K562 (cell line): ENCODE measurements at regions not wholly inside any gene's neighbourhood (a gene's known extent, or its start where the extent isn't known, plus 50 kb on each side); places are given as distances from the start of the nearest gene placed in this dataset.

Experiments
- ATAC-seq: fragments of 200-7000 bp; cut with Tn5 transposase; 3 replicates; pipeline ENCODE4 v1.9.1; 2020; ENCODE audit warnings: moderate library complexity
- BruUV-seq: library from RNA; stranded (reverse); fragments of 400-500 nt; replicated peaks from 2 replicates; lab custom pipeline; 2021; lab: Mats Ljungman, UMichigan
- CTCF ChIA-PET: fragments of 300-600 bp; formaldehyde crosslinking; extraction: SDS; loops from one replicate; lab custom pipeline; 2021; ENCODE audit warnings: low intra/inter-chr PET ratio; lab: Yijun Ruan, JAX
- POLR2A ChIA-PET: fragments of 300-600, 350-650 bp; sonication (Branson Sonifier 250); formaldehyde crosslinking; extraction: SDS; loops from one replicate; lab custom pipeline; 2021; ENCODE audit warnings: antibody characterized with exemption, inconsistent platforms; lab: Yijun Ruan, JAX
- DNase-seq, 4 experiments: peaks; one replicate each; pipeline versions ENCODE4 v3.0.0 to v3.0.0-alpha.2; 2011 to 2018; ENCODE audit warnings: low spot score in 3 of 4, mixed read lengths in 3 of 4; ENCODE audit errors: extremely low read depth in 1 of 4
- FAIRE-seq: peaks from 2 replicates; lab custom pipeline; 2011; peaks lifted over from hg19 to GRCh38; lab: Jason Lieb, UNC
- H2AFZ ChIP-seq: 2 replicates; pipeline ENCODE4 v1.6.0; 2011; ENCODE audit warnings: low read depth, low read length, control low read depth, inconsistent platforms
- H3K27ac ChIP-seq: fragments of 200-600 bp; 3 replicates; pipeline ENCODE4 v1.8.0; 2011; ENCODE audit warnings: low read depth, mild to moderate bottlenecking, control low read depth, inconsistent platforms, low read length, moderate library complexity, mixed read lengths; ENCODE audit errors: extremely low read depth
- H3K27me3 ChIP-seq, 2 experiments: fragments of 300-600 bp in 1 of 2; 2 replicates in 1 of 2; 3 replicates in 1 of 2; pipeline versions ENCODE4 v1.6.0 to v1.8.0; 2011; ENCODE audit warnings: inconsistent platforms in 2 of 2, low read length in 2 of 2, mild to moderate bottlenecking in 1 of 2, mixed read lengths in 1 of 2, moderate library complexity in 1 of 2; ENCODE audit not compliant: control insufficient read depth in 2 of 2, insufficient read depth in 2 of 2
- H3K36me3 ChIP-seq: fragments of 300-600 bp; 3 replicates; pipeline ENCODE4 v1.8.0; 2011; ENCODE audit warnings: mild to moderate bottlenecking, low read length, inconsistent platforms; ENCODE audit not compliant: control insufficient read depth, insufficient read depth
- H3K4me1 ChIP-seq, 2 experiments: fragments of 200-600 bp in 1 of 2; replicated peaks in 1 of 2; 2 replicates in 1 of 2; 3 replicates in 1 of 2; pipeline versions ENCODE4 v1.5.1 to v1.8.0; 2011; ENCODE audit warnings: inconsistent platforms in 2 of 2, low read length in 2 of 2, mild to moderate bottlenecking in 1 of 2, mixed read lengths in 1 of 2, moderate library complexity in 1 of 2; ENCODE audit not compliant: control insufficient read depth in 2 of 2, insufficient read depth in 2 of 2
- H3K4me2 ChIP-seq: 2 replicates; pipeline ENCODE4 v1.6.1; 2011; ENCODE audit warnings: low read length, control low read depth, inconsistent platforms, mixed read lengths; ENCODE audit not compliant: insufficient read depth
- H3K4me3 ChIP-seq: fragments of 200-600 bp; sonication (generic), shearing (Covaris generic); 2 replicates; pipeline ENCODE4 v1.5.1; 2016; ENCODE audit warnings: control low read depth, inconsistent platforms
- H3K79me2 ChIP-seq: fragments of 200-600 bp; 3 replicates; pipeline ENCODE4 v1.8.0; 2011; ENCODE audit warnings: low read length, inconsistent platforms; ENCODE audit not compliant: control insufficient read depth, insufficient read depth
- H3K9ac ChIP-seq, 2 experiments: 2 replicates each; pipeline versions ENCODE4 v1.6.0 to v1.6.1; 2011; ENCODE audit warnings: low read depth in 2 of 2, low read length in 2 of 2, control low read depth in 1 of 2, inconsistent platforms in 1 of 2, mild to moderate bottlenecking in 1 of 2, mixed read lengths in 1 of 2; ENCODE audit not compliant: insufficient read depth in 1 of 2
- H3K9me1 ChIP-seq: one replicate; pipeline ENCODE4 v1.6.0; 2011; ENCODE audit warnings: inconsistent platforms, mild to moderate bottlenecking, low read length, moderate library complexity; ENCODE audit not compliant: control insufficient read depth, insufficient read depth
- H3K9me3 ChIP-seq: replicated peaks from 2 replicates; pipeline ENCODE4 v1.5.1; 2011; ENCODE audit warnings: low read depth, low read length, inconsistent platforms; ENCODE audit not compliant: control insufficient read depth, insufficient read depth
- H4K20me1 ChIP-seq: replicated peaks from 2 replicates; pipeline ENCODE4 v1.6.1; 2011; ENCODE audit warnings: low read length, inconsistent platforms, mixed read lengths; ENCODE audit not compliant: control insufficient read depth, insufficient read depth
- GTF2F1 ChIP-seq: IDR thresholded peaks from 2 replicates; pipeline ENCODE4 v1.6.1; 2011; ENCODE audit warnings: low read depth, low read length, improper control_type of control experiment
- KAT2B ChIP-seq: IDR thresholded peaks from one replicate; pipeline ENCODE4 v1.6.1; 2012; ENCODE audit warnings: low read depth, mild to moderate bottlenecking, control low read depth, inconsistent platforms, low read length, moderate library complexity
- NR2F6 ChIP-seq: fragments of 450-650 bp; formaldehyde crosslinking; IDR thresholded peaks from 2 replicates; pipeline ENCODE4 v1.4.0; 2020; ENCODE audit warnings: mild to moderate bottlenecking
- RBM17 ChIP-seq: fragments of 200-400 bp; formaldehyde crosslinking; IDR thresholded peaks from 2 replicates; pipeline ENCODE4 v1.6.1; 2017; ENCODE audit warnings: low read depth, mild to moderate bottlenecking, low read length, borderline replicate concordance
- SAFB ChIP-seq: fragments of 200-400 bp; formaldehyde crosslinking; IDR thresholded peaks from 2 replicates; pipeline ENCODE4 v1.6.1; 2017; ENCODE audit warnings: low read depth, low read length, borderline replicate concordance
- SMARCB1 ChIP-seq: IDR thresholded peaks from 2 replicates; pipeline ENCODE4 v1.6.1; 2011; ENCODE audit warnings: improper control_type of control experiment, low read depth; ENCODE audit not compliant: insufficient read length
- ZFPM2 ChIP-seq: fragments of 250-450 bp; sonication (Bioruptor Pico); IDR thresholded peaks from 2 replicates; pipeline ENCODE4 v1.5.1; 2022; ENCODE audit warnings: mild to moderate bottlenecking
- ZNF347 ChIP-seq: fragments of 450-650 bp; formaldehyde crosslinking; IDR thresholded peaks from 2 replicates; pipeline ENCODE4 v1.4.0; 2020; ENCODE audit warnings: low read depth, mild to moderate bottlenecking, moderate library complexity
- WGBS: fragments of 100-300 bp; shearing (Covaris generic); methylation state at CpG from one replicate; pipeline ENCODE4 v1.1.6; 2016; ENCODE audit warnings: low coverage, mixed read lengths; ENCODE audit not compliant: insufficient coverage; ENCODE audit errors: missing lambda C conversion rate; 5-methylcytosine and 5-hydroxymethylcytosine counted together
- in situ Hi-C: fragments of 300-500 bp; cut with MboI; formaldehyde crosslinking; loops from 4 replicates; pipeline ENCODE4 v1.15.0; 2018; ENCODE audit warnings: inconsistent platforms, mixed read lengths
- intact Hi-C: fragments of 100-400 bp; cut with micrococcal nuclease; formaldehyde crosslinking; loops from 2 replicates; pipeline ENCODE4 v1.14.2; 2022
- TF ChIP-seq, protein P1 (sequence below): fragments of 450-650 bp; IDR thresholded peaks from 2 replicates; pipeline ENCODE4 v1.6.1; 2016

- Histone ChIP-seq H3K9me3 (no peaks in the 10 kb centered on the region), H2AFZ (no peak overlapping the region), H4K20me1 (peaks cover 5% of the 10 kb centered on the region; the same call in 1 of the 2 replicates), H3K4me1 (no peaks in the 10 kb centered on the region; a peak in 1 of 5 replicates), H3K36me3 (no peaks in the 10 kb centered on the region), H3K4me2 (no peak overlapping the region), H3K27me3 (peaks cover 0 to 4% of the 10 kb centered on the region in 2 experiments; a peak in 1 of 5 replicates), H3K4me3 (no peak overlapping the region), H3K9me1 (no peaks in the 10 kb centered on the region), H3K79me2 (no peaks in the 10 kb centered on the region), H3K9ac (no peak overlapping the region), H3K27ac (no peak overlapping the region)
- intact Hi-C loops (no loop called here), in situ Hi-C loops (no loop called here)
- ChIA-PET POLR2A (no interaction called here), CTCF (no interaction called here)
- no peak for ATAC-seq
- DNase-seq = no peak
- TF ChIP-seq SMARCB1 (no peak), NR2F6 (CRISPR knock-in tag) (no peak), RBM17 (no peak), KAT2B (no peak), SAFB (no peak), ZNF347 (CRISPR knock-in tag) (no peak), GTF2F1 (no peak), ZFPM2 (CRISPR knock-in tag) (no peak)
- TF ChIP-seq, protein P1, sequence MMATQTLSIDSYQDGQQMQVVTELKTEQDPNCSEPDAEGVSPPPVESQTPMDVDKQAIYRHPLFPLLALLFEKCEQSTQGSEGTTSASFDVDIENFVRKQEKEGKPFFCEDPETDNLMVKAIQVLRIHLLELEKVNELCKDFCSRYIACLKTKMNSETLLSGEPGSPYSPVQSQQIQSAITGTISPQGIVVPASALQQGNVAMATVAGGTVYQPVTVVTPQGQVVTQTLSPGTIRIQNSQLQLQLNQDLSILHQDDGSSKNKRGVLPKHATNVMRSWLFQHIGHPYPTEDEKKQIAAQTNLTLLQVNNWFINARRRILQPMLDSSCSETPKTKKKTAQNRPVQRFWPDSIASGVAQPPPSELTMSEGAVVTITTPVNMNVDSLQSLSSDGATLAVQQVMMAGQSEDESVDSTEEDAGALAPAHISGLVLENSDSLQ = no peak
- BruUV-seq = no TSS peak
- 1% methylated on average over 3 of the region's 3 CpGs for WGBS
- no peak for FAIRE-seq
Observed at GRCh38 chr1:29427614-29428279, 191.4 kb downstream of the PTPRU start.
